Bronchial epithelial cell (primary cell): ENCODE measurements at regions not wholly inside any gene's neighbourhood (a gene's known extent, or its start where the extent isn't known, plus 50 kb on each side); places are given as distances from the start of the nearest gene placed in this dataset.

Source experiments
- DNase-seq: peaks from one replicate; pipeline ENCODE4 v3.0.0-alpha.2; 2010; ENCODE audit warnings: low read depth
- FAIRE-seq: peaks from 2 replicates; lab custom pipeline; 2011; peaks lifted over from hg19 to GRCh38; lab: Jason Lieb, UNC
- H3K27me3 ChIP-seq: 2 replicates; pipeline ENCODE4 v1.5.1; 2011; ENCODE audit warnings: low read length; ENCODE audit not compliant: control insufficient read depth, insufficient read depth
- H3K36me3 ChIP-seq: 2 replicates; pipeline ENCODE4 v1.5.1; 2011; ENCODE audit warnings: low read length; ENCODE audit not compliant: control insufficient read depth, insufficient read depth
- H3K4me3 ChIP-seq: 2 replicates; pipeline ENCODE4 v1.5.1; 2011; ENCODE audit warnings: mild to moderate bottlenecking, low read depth, low read length, control low read depth
- TF ChIP-seq, protein P1 (sequence below): IDR thresholded peaks from 2 replicates; pipeline ENCODE4 v1.5.1; 2011; ENCODE audit warnings: mild to moderate bottlenecking, moderate library complexity, low read length, control low read depth, inconsistent platforms; ENCODE audit not compliant: insufficient read depth, severe bottlenecking

GRCh38 chr4:62209757-62210485 lies 1009.8 kb downstream of the ADGRL3 start:
- H3K36me3 ChIP-seq, result no peaks in the 10 kb centered on the region
- TF ChIP-seq, protein P1, sequence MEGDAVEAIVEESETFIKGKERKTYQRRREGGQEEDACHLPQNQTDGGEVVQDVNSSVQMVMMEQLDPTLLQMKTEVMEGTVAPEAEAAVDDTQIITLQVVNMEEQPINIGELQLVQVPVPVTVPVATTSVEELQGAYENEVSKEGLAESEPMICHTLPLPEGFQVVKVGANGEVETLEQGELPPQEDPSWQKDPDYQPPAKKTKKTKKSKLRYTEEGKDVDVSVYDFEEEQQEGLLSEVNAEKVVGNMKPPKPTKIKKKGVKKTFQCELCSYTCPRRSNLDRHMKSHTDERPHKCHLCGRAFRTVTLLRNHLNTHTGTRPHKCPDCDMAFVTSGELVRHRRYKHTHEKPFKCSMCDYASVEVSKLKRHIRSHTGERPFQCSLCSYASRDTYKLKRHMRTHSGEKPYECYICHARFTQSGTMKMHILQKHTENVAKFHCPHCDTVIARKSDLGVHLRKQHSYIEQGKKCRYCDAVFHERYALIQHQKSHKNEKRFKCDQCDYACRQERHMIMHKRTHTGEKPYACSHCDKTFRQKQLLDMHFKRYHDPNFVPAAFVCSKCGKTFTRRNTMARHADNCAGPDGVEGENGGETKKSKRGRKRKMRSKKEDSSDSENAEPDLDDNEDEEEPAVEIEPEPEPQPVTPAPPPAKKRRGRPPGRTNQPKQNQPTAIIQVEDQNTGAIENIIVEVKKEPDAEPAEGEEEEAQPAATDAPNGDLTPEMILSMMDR, result no peak
- no peaks in the 10 kb centered on the region for H3K27me3 ChIP-seq
- FAIRE-seq (no peak), DNase-seq (no peak)
- no peak overlapping the region for H3K4me3 ChIP-seq

DNA sequence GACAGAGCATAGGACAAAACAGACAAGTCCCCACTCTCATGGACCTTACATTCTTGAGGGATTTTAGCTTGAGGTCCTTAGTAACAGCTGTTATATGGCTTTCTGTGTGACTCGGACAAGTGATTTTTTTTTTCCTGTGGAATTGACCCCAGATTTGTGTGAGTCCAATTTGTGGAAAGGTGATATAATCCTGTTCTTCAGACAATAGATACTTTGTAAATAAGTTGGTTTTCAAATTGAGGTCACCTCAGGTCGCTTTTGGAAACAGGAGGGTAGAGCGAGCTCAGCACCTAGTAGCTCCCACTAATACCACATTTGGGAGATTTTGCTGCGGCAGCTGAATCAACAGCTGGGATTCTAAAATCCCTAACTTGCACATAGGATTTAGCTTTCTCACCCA lies 1008.8 kb downstream of the ADGRL3 start:
- no peaks in the 10 kb centered on the region for H3K27me3 ChIP-seq
- FAIRE-seq, result no peak
- TF ChIP-seq, protein P1, result no peak
- DNase-seq, result no peak
- no peak overlapping the region for H3K4me3 ChIP-seq
- no peaks in the 10 kb centered on the region for H3K36me3 ChIP-seq

DNA sequence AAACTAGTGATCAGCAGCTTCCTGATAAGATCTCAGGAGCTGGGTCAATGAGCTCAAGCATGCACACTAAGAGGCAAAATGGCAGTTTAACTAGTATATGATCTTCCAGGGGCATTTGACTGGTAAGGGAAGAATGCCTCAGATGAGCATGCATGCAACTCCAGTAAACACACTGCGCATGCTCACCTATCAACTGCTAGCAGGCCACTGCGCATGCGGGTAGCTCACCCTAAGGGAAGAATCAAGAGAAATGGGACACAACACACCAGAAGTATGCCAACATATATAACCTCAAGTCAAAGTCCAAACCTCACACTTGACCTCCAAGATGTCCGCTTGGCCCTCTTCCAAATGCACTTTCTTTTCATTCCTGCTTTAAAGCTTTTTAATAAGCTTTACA lies 1004.0 kb downstream of the ADGRL3 start:
- H3K4me3 ChIP-seq, result no peak overlapping the region
- H3K27me3 ChIP-seq, result no peaks in the 10 kb centered on the region
- DNase-seq (no peak), FAIRE-seq (no peak)
- TF ChIP-seq, protein P1, result no peak
- H3K36me3 ChIP-seq, result no peaks in the 10 kb centered on the region

DNA sequence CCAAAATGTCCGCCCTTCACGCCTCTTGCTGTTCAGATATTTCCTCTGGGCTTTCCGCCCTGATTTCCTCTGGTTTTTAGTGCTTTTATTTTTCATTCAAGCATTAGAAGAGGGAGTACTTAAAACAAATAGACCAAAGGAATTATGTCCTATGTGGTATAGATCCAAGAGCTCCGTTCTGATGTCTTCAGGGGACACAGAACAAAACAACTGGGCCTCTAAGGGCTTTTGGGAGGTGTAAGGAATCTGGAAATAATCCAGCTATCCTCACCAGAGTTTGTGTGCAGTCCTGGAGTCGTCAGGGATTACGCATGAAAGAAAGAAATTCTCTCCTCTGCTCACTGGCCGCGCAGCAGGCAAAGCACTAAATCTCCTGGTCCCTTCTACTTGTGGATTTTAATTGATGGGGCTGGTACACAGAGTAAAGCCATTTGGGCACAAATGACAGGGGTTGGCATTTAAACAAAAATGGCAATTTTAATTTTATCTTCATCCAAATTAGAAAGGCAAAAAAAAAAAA lies 999.2 kb downstream of the ADGRL3 start:
- TF ChIP-seq, protein P1, result no peak
- Histone ChIP-seq H3K4me3 (no peak overlapping the region), H3K27me3 (no peaks in the 10 kb centered on the region), H3K36me3 (no peaks in the 10 kb centered on the region)
- FAIRE-seq (no peak), DNase-seq (no peak)

- TF ChIP-seq, protein P1, result no peak
- H3K4me3 ChIP-seq, result no peak overlapping the region
Measured at GRCh38 chr4:62196338-62196737, 996.2 kb downstream of the ADGRL3 start.

More at GRCh38 chr4:62196338-62196737, 996.2 kb downstream of the ADGRL3 start:
- DNase-seq (no peak), FAIRE-seq (no peak)
- no peaks in the 10 kb centered on the region for H3K27me3 ChIP-seq
- H3K36me3 ChIP-seq, result no peaks in the 10 kb centered on the region
